Coronary artery (tissue), 2 donors: ENCODE measurements at regions not wholly inside any gene's neighbourhood (a gene's known extent, or its start where the extent isn't known, plus 50 kb on each side); places are given as distances from the start of the nearest gene placed in this dataset.

Source experiments
- DNase-seq: peaks from one replicate; pipeline ENCODE4 v3.0.0-alpha.2; 2017; ENCODE audit warnings: low spot score
- H3K27ac ChIP-seq, 2 donors: fragments of 200-600 bp; sonication (generic); one replicate each; pipeline ENCODE4 v1.5.1; 2016 to 2019
- H3K4me3 ChIP-seq: fragments of 200-600 bp; sonication (generic); 2 replicates; pipeline ENCODE4 v1.5.1; 2016; ENCODE audit warnings: mild to moderate bottlenecking, moderate library complexity
- TF ChIP-seq, protein P1 (sequence below): fragments of 200-600 bp; sonication (generic); IDR thresholded peaks from one replicate; pipeline ENCODE4 v1.5.1; 2019; ENCODE audit warnings: antibody characterized with exemption

DNA sequence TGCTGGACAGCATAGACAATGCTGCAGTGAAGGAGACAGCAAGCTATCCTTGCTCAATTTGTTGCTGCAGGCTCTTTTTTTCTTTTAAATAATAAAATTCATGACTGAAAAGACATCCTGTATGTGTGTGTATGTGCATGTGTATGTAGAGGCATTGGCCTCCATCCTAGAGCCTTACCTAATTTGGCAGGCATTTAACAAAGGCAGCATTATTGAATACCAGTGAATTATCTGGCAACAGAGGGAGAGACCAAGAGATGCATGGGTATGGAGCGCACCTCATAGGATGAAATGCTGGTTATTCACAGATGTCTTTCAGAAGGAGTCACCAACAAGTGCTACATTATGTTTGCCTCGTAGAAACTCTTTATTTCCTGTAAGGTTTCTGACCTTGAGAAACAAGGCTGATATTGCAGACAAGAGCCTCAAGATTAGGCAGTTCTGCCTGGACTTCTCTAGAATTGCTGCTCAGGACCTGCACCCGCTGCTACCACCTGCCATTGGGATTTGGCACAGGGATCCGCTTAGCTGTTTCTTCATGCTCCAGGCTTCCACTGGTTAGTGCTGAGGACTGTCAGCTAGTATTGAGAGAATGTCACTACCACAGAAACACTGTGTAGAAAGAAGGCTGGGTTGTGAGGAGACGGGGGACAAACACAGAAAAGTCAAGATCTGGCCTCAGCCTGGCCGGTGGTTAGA lies 247.7 kb upstream of the RFX3 start:
- DNase-seq: no peak
- Histone ChIP-seq H3K4me3 (no peak overlapping the region), H3K27ac (no peak overlapping the region)
- TF ChIP-seq, protein P1, sequence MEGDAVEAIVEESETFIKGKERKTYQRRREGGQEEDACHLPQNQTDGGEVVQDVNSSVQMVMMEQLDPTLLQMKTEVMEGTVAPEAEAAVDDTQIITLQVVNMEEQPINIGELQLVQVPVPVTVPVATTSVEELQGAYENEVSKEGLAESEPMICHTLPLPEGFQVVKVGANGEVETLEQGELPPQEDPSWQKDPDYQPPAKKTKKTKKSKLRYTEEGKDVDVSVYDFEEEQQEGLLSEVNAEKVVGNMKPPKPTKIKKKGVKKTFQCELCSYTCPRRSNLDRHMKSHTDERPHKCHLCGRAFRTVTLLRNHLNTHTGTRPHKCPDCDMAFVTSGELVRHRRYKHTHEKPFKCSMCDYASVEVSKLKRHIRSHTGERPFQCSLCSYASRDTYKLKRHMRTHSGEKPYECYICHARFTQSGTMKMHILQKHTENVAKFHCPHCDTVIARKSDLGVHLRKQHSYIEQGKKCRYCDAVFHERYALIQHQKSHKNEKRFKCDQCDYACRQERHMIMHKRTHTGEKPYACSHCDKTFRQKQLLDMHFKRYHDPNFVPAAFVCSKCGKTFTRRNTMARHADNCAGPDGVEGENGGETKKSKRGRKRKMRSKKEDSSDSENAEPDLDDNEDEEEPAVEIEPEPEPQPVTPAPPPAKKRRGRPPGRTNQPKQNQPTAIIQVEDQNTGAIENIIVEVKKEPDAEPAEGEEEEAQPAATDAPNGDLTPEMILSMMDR: no peak

DNA sequence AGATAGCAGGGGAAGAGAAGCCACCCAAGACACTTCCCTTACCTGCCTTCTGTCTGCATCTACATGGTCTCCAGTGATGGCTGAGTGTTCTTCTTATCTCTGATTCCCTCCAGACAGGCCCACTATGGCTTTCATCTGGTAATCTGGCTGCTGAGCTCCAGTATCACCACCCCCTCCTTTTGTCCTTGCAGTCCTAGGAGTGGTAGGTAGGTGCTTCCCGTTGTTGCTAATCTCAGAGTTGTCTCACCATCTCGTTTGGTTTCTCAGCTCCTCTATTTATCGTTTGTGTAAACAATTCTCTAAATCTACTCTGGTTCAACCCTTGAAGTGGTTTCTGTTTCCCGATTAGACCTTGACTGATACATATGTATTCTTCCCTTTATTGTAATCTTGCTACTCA lies 243.8 kb upstream of the RFX3 start:
- TF ChIP-seq, protein P1: no peak
- no peak for DNase-seq
- no peak overlapping the region for H3K4me3 ChIP-seq
- H3K27ac ChIP-seq: peak overlapping the region in 1 of 2 donors; percentile 54

DNA sequence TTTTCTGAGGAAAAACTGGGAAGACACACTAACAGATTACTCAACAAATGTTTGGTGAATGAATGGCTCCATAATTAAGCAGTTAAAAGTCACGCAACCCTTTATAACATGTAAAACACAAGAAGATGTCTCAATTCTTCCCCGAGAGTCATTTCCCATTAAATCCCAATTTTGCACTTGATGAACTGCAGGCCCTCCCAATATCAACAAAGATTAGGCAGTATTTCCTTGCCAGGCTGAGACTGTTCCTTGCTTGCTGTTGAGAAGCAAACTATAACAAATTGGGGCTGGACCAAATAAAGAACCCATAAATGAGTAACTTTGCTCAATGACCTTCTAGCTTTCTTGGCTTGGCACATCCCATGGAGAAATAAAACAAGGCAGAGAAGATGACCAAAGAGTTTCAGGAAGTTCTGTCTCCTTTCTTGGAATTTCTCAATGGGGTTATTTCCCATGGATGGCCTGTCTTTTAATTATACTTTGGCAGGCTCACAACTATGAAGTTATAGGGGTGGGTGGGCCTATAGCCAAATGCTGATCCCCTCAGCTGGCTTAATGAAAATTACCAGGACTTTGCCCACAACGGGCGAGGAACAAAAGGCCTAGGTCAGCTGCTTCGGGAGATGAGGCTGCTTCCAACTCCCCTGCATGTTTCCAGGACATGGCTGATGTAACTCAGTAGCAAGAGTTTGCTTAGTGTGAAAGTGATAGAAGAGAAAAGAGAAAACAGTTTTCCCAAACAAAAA lies 243.1 kb upstream of the RFX3 start:
- DNase-seq: no peak
- TF ChIP-seq, protein P1: no peak
- H3K27ac ChIP-seq: peak overlapping the region in 1 of 2 donors; percentile 54
- H3K4me3 ChIP-seq: peak overlapping the region; percentile 14

DNA sequence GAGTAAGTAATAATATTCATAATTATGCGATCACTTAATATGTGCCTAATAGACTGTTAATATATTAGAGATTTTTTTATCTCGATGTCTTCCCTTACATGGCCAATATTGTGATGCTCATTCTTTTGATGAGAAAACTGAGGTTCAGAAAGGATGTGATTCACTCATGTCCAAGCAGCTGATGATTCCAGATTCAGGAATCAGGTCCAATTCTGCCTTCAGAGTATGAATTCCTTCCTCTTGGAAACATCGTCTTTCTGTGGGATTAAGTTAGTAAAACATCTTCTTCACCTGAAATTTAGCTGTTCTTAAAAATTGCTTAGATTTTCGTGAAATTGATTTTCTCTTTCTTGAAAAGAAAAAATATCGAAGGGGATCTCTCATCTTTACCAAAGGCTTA lies 242.5 kb upstream of the RFX3 start:
- H3K27ac ChIP-seq: peak overlapping the region in 1 of 2 donors; percentile 8
- TF ChIP-seq, protein P1: no peak
- no peak overlapping the region for H3K4me3 ChIP-seq
- no peak for DNase-seq

DNA sequence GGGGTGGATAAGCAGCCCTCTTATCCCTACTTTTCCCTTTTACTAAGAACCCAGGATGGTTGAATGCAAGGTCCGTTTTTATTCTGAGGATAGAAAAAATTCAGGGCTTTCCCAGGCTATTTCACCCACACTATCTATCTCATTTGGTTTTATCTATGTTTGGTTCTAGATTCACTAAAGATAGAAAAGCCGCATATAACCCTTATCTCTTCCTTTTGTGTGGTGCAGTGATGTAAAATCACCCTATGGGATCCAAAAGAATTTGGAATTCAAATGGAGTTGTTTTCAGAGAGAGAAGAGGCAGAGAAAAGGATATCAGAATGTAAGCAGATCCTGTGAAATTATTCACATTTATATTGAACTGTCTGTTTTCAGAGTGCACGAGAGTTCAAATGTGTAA lies 236.3 kb upstream of the RFX3 start:
- DNase-seq: no peak
- no peak overlapping the region for H3K4me3 ChIP-seq
- TF ChIP-seq, protein P1: no peak
- no peak overlapping the region for H3K27ac ChIP-seq

DNA sequence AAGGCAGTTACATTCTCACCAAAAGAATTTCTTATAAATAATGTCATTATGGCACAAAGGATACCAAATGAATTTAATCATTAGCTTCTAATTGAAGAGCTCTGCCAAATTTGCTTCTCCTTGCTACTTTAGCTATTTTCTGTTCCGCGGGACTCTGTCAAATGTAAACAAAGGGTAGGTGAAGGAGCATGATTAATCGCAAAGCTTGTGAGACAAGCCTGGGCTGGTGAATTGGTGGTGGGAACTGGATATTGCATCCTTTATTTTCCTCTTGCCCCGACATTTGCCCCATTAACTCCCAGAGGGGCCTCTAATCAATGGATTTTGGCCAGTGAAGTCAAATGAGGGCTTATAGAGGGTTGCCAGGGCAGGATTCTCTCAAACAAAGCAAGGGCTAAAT lies 234.2 kb upstream of the RFX3 start:
- TF ChIP-seq, protein P1: no peak
- H3K4me3 ChIP-seq: no peak overlapping the region
- DNase-seq: no peak
- no peak overlapping the region for H3K27ac ChIP-seq
